DMS 273 (cell line): ENCODE measurements at regions not wholly inside any gene's neighbourhood (a gene's known extent, or its start where the extent isn't known, plus 50 kb on each side); places are given as distances from the start of the nearest gene placed in this dataset.
A peak's percentile ranks its signal among the peaks of the same experiment; 100 is the strongest.

Experiments used
- DNase-seq: peaks from one replicate; lab custom pipeline; 2025; ENCODE audit not compliant: unreplicated experiment; lab: John Stamatoyannopoulos, UW

- no peak for DNase-seq
Measured at GRCh38 chr14:27366596-27366995, 768.8 kb upstream of the NOVA1 start.

DNA sequence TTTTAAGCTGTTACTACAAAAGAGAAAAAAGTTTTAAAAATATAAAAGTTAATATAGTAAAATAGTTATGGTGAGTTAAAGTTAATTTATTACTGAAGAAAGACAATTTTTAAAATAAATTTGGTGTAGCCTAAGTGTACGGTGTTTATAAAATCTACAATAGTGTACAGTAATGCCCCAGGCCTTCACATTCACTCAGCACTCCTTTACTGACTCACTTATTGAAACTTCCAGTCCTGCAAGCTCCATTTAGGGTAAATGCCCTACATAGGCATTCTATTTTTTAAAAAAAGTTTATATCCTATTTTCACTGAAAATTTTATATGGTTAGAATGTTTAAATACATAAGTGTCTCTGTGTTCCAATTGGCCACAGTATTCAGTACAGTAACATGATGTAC is 769.5 kb upstream of the NOVA1 start:
- DNase-seq: no peak

- DNase-seq: no peak
Measured at GRCh38 chr14:27370074-27370473, 772.2 kb upstream of the NOVA1 start.

- DNase-seq: no peak
Measured at GRCh38 chr14:27370775-27371174, 772.9 kb upstream of the NOVA1 start.

GRCh38 chr14:27371209-27371608 is 773.4 kb upstream of the NOVA1 start:
- no peak for DNase-seq

DNA sequence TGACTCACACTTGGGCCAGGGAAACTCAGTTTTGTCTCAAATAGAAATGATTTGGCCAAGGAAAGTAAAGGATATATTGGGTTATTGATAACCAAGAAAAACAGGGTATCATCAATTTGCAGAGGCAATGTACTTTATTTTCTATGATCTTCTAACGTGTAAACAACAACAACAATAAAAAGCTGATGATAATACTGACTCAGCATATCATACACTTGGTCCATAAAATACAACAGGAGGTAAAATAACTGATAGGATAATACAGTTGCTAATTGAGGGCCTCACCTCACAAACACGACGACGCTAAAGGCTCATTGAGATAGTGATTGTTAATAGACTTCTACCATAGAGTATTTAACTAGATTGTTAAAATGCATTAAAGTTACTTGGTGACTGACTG is 774.0 kb upstream of the NOVA1 start:
- DNase-seq: no peak

DNA sequence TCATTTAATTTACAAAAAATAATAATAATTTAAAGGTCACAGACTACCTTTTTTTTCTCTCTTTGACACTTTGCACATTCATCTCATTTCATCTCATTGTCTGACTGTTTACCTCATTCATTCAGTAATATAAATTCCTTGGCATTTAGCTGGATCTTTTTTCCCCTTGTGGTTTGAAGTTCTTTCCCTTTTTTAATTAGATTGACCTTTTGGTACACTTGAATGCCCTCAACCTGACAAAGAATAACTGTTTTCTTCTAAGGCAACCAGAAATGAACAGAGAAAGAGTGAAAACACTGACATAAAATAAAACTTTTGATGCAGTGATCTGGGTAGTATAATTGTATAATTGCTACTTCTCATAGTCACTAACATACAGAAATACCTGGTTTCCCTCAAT is 774.9 kb upstream of the NOVA1 start:
- DNase-seq: no peak

DNA sequence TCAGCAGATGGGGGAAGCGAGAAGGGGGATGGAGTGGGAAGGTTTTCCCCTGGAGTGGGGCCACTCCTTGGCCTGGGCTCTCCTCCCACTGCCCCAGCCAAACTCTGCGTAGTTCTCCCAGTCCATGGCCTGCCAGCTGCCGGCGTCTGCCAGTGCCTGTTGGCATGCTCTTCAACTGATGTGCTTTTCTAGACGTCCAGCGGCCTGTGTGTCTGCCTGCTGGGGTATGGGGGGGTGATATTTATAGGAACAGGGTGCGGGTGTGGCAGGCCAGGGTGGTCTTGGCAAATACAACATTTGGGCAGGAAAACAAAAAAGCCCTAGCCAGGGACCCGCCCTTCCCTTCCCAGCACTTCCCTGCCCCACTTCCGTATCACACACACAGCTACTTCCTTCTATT is 786.3 kb upstream of the NOVA1 start:
- DNase-seq: no peak

DNA sequence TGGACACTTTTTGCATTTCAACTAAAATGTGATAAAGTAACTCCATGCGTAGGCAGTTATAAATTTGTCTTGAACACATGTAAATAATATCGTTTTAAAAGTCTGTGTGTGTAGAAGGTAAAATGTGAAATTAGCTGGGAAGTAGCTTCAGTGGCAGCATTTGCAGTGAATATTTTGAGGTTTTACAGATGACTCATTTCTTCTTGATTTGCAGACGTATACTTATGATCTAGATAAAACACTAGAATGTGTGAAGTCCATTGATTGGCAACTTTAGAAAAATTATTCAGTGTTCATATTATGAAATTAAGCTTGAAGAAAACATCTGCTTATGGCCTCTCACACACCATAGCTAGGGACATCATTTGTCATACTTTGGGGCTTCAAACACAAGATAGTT is 788.6 kb upstream of the NOVA1 start:
- DNase-seq: no peak

- DNase-seq: no peak
Measured at GRCh38 chr14:27387463-27387862, 789.6 kb upstream of the NOVA1 start.

DNA sequence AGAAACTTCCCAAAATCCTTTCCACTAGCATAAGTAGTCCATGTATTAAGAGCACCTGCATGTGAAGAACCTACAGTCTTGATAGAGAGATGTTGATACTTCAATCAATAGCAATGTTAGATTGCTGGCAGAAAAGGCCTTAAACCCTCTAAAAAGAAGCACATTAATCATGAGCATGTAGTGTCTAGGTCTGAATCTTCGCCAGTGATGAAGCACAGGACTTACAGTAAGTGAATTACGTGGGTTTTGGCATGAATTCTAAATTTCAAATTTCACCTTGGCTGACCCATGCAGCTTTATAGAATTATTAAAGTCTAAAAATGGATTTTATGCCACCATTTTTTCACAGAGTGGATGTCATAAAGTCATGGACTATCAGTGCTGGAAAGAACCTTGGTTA is 791.6 kb upstream of the NOVA1 start:
- DNase-seq: no peak

DNA sequence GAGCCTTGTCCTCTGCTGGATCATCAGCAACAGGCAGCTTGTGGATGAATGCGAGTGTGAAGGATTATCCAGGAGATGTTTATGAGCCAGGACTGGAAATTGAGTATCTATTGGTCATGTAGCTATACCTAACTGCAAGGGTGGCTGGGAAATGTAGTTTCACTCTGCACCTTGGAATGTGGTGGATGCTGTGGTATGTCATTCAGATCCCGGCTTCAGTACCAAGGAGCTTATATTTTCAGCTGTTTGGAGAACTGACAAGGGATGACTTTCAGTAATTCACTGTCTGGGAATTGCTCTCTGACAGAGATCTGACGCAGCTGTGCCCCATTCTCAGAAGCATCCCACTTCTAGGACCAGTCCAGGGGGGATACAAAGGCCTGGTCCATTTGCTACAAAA is 792.3 kb upstream of the NOVA1 start:
- DNase-seq: no peak

- no peak for DNase-seq
Measured at GRCh38 chr14:27391331-27391730, 793.5 kb upstream of the NOVA1 start.

DNA sequence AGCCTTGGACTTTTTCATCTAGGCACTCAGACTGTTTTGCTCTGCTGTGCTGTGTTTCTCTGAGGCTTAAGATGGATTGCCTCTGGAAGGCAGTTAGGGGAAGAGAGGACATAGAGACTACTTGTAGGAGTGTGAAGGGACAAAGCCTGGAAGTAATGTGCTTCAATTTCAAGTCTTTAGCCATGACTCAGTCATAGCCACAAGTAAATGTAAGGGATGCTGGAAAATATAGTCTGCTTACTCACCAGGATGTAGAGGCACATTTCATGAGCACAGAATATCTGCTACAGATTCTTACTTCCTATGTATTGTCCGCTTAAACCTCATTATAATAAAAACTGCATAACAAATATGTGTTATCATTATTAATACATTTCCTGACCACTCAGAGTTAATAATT is 794.3 kb upstream of the NOVA1 start:
- DNase-seq: no peak

GRCh38 chr14:27409944-27410343 is 812.1 kb upstream of the NOVA1 start:
- DNase-seq: no peak

DNA sequence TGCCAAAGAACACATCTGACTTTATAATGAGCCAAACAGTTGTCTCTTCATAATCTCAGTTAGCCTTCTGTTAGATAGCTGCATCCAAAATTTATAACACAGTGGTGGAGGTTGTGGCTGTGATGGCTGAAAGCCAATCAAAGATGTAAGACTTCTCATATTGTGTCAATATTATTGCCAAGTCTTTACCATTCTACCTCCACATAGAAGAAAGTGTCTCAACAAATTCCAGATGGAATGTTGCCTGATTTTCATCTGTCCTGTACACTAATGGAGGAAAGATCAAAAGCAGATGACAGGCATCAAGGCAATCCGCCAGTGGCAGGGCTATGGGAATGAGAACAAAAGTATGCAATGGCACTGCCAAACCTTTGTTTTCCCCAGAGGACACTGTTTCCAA is 813.1 kb upstream of the NOVA1 start:
- DNase-seq: no peak

GRCh38 chr14:27427796-27428195 is 830.0 kb upstream of the NOVA1 start:
- DNase-seq: no peak

- DNase-seq: no peak
Measured at GRCh38 chr14:27435923-27436670, 838.3 kb upstream of the NOVA1 start.

DNA sequence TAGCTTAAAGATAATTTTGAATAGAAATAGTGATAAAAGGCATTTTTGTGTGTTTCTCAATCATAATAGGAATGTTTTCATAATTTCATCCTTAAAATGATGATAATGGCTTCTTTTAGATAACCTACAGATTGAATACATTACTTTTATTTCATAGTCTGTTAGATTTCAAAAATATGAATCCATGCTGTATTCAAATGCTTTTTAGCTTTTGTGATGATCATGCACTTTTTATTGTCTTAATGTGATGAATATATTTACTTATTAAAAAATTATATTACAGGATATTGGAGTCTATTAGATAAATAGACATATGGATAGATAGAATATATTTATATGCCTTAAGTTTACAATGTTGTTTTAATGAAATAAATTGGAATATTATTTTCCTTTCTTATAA is 886.8 kb upstream of the NOVA1 start:
- DNase-seq: no peak

DNA sequence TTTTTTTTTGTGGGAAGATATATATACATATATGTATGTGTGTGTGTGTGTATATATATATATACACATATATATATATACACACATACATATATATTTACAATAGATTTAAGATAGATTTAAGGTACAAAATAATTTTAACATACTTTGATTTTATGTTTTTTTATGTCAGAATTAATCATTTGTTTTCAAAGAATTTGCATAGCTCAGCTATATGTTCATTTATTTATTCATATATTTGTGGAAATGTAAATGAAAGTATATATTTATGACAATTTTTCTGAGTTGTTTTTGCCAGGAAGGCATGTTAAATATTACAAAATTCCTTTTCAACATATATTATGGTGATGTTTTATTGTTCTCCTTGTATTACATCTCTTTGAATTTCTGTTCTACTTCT is 887.4 kb upstream of the NOVA1 start:
- DNase-seq: no peak

- no peak for DNase-seq
Measured at GRCh38 chr14:27506272-27506671, 908.4 kb upstream of the NOVA1 start.

DNA sequence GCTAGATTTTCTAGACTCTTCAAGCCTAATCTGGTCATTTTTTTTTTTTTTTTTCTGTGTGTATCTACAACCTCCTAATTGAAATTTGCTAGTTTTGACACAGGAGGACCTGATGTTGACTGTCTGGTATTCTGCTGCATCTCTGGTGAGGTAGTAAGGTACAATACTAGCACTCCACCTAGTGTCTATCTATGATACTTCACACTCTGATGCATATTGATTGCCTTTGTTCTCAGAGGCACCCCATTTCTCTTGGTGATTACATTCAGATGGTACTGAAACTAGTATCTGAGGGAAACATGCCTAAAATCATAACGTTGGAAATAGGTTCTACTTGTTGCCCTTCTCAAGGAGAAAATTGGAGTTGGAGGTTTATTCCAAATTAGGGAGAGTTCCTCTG is 930.5 kb upstream of the NOVA1 start:
- peak; percentile 42 for DNase-seq

- DNase-seq: no peak
Measured at GRCh38 chr14:27536748-27537147, 938.9 kb upstream of the NOVA1 start.
